GM12892 (cell line): ENCODE measurements at regions not wholly inside any gene's neighbourhood (a gene's known extent, or its start where the extent isn't known, plus 50 kb on each side); places are given as distances from the start of the nearest gene placed in this dataset.

Experiments
- POLR2A ChIP-seq: IDR thresholded peaks from 2 replicates; pipeline ENCODE4 v1.6.1; 2011; ENCODE audit warnings: low read depth, low read length, control low read depth
- POLR2AphosphoS5 ChIP-seq: IDR thresholded peaks from 2 replicates; pipeline ENCODE4 v1.6.1; 2011; ENCODE audit warnings: low read depth, low read length, control low read depth

GRCh38 chr2:217481577-217481976, 521.2 kb downstream of the TNS1 start:
- TF ChIP-seq POLR2AphosphoS5 (no peak), POLR2A (no peak)
